ENCODE measurements at regions not wholly inside any gene's neighbourhood (a gene's known extent, or its start where the extent isn't known, plus 50 kb on each side); places are given as distances from the start of the nearest gene placed in this dataset.

DNA sequence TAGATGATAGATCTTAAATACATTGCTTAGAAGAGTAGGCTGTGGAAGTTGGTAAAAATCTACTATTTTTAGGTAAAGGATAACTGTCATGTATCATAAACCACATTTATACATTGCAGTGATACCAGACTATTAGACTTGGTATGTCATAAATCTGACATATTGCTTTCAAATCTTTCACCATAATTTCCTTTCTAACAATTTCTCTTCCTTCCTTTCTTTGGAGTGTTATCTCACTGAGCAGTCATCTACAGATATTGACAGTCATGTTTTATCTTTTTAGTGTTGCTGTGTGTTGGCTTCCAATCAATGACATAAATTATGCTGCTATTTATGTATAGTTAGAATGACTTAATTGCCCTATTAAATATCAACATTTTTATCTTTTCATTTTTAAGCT lies 588.7 kb downstream of the TUSC7 start:
- Mint-ChIP-seq H3K4me1 (no peaks in the 10 kb centered on the region), H3K4me3 (no peak overlapping the region), H3K36me3 (ENCODE audit: low read depth) (no peaks in the 10 kb centered on the region), H3K27ac (no peak overlapping the region), H3K27me3 (no peaks in the 10 kb centered on the region)
- DNase-seq, result no peak
- no peaks in the 10 kb centered on the region for H3K9me3 ChIP-seq (ENCODE audit: control insufficient read depth, low read length, poor library complexity, severe bottlenecking)
- no peak for ATAC-seq

DNA sequence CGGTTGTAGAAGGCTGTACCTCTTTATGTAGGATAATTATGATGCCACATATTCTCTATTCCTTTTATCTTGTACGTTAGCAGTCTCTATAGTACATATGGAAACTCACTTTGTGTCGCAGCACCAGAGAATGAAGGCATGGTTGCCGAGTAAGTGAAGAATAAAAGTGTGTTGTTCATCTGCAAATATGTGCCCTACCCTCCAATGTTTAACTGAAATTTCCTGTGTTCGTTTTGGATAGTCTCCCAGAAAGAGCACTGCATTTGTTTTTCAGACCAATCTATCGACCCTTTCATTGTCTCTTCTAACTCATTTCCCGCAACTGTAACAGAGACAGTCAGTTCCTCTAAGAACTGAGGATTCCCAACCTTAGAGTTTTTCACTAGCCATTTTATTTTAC lies 592.8 kb downstream of the TUSC7 start:
- ATAC-seq (no peak), DNase-seq (no peak)
- H3K4me3 Mint-ChIP-seq, result no peak overlapping the region
- no peaks in the 10 kb centered on the region for H3K36me3 Mint-ChIP-seq (ENCODE audit: low read depth)
- no peak overlapping the region for H3K27ac Mint-ChIP-seq
- no peaks in the 10 kb centered on the region for H3K9me3 ChIP-seq (ENCODE audit: control insufficient read depth, low read length, poor library complexity, severe bottlenecking)
- no peaks in the 10 kb centered on the region for H3K4me1 Mint-ChIP-seq
- no peaks in the 10 kb centered on the region for H3K27me3 Mint-ChIP-seq

DNA sequence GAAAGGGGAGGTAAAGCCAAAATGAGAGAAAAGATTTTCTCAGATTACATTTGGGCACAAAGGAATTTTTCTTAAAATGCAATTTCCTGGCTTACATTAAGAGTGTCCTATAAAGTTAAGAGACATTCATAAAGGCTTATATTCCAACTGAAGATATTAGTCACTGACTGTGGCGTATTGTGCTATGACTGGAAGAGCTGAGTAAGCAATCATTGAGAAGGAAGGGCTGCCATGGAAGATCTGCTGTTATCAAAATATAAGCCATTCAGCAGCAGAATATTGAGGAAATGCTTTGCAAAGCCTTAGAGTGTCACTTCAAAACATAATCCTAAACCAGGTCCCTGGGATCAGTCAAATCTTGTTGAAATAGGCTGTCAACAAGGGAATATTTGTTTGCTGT lies 593.9 kb downstream of the TUSC7 start:
- no peak overlapping the region for H3K4me3 Mint-ChIP-seq
- no peaks in the 10 kb centered on the region for H3K9me3 ChIP-seq (ENCODE audit: control insufficient read depth, low read length, poor library complexity, severe bottlenecking)
- no peaks in the 10 kb centered on the region for H3K4me1 Mint-ChIP-seq
- H3K27ac Mint-ChIP-seq, result no peak overlapping the region
- H3K27me3 Mint-ChIP-seq, result no peaks in the 10 kb centered on the region
- no peak for DNase-seq
- no peaks in the 10 kb centered on the region for H3K36me3 Mint-ChIP-seq (ENCODE audit: low read depth)
- ATAC-seq, result no peak

DNA sequence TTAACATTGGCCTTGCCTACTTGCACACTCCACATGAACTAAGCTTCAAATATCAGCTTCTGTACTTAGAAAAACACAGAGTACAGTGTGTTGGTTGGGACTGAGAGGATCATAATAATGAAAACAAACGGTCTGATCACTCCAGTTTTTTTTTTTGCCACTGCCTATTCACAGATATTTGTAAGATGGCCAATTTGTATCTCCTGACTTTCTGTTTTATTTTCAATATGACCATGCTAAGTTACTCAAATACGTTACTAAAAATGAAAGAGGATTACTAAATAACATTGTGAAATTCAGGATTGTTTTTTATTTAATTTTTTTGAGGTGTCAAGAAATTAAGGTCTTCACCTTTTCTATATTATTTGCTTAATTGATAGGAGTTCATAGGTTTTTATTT lies 595.1 kb downstream of the TUSC7 start:
- Mint-ChIP-seq H3K36me3 (ENCODE audit: low read depth) (no peaks in the 10 kb centered on the region), H3K27ac (no peak overlapping the region), H3K27me3 (no peaks in the 10 kb centered on the region), H3K4me3 (no peak overlapping the region), H3K4me1 (no peaks in the 10 kb centered on the region)
- ATAC-seq (no peak), DNase-seq (no peak)
- no peaks in the 10 kb centered on the region for H3K9me3 ChIP-seq (ENCODE audit: control insufficient read depth, low read length, poor library complexity, severe bottlenecking)

DNA sequence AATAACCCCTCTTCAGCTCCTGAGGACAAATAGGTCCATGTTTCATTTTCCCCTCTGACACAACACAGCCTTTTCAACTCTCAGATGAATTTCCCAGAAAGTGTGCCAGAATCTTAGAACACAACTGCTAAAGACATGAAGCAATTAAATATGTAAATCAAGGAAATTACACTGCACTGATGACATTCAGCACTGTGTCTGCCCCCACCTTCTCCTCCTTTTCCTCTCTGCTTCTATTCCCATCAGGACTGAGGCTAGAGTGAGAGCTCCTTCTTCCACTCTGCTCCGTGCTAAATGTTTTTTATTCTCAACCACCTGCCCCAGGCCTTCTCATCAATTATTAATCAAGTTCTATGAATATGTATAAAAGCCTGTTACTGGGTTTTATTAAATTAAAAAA lies 596.1 kb downstream of the TUSC7 start:
- Mint-ChIP-seq H3K27me3 (no peaks in the 10 kb centered on the region), H3K4me3 (no peak overlapping the region), H3K27ac (no peak overlapping the region), H3K36me3 (ENCODE audit: low read depth) (no peaks in the 10 kb centered on the region), H3K4me1 (no peaks in the 10 kb centered on the region)
- DNase-seq (no peak), ATAC-seq (no peak)
- H3K9me3 ChIP-seq (ENCODE audit: control insufficient read depth, low read length, poor library complexity, severe bottlenecking), result no peaks in the 10 kb centered on the region

DNA sequence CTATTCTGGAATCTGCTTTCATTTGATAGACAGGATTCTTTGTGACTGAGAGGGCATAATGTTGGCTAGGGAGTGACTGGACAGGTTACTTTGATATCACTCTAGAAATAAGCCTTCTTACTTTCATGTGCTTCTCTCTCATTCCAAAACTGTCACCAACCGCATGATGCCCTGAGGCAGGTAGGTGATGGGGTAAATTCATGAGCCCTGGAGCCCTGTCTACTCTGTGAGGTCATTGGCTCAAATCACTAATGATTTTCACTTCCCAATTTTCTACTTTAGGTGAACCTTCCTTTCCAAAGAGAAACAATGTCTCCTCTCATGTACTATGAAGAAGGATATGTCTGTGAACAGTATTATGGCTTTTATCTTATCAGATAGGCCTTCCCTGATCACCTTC lies 596.7 kb downstream of the TUSC7 start:
- H3K9me3 ChIP-seq (ENCODE audit: control insufficient read depth, low read length, poor library complexity, severe bottlenecking), result no peaks in the 10 kb centered on the region
- H3K4me3 Mint-ChIP-seq, result no peak overlapping the region
- no peak for ATAC-seq
- no peak overlapping the region for H3K27ac Mint-ChIP-seq
- no peaks in the 10 kb centered on the region for H3K27me3 Mint-ChIP-seq
- no peak for DNase-seq
- H3K4me1 Mint-ChIP-seq, result no peaks in the 10 kb centered on the region
- no peaks in the 10 kb centered on the region for H3K36me3 Mint-ChIP-seq (ENCODE audit: low read depth)

DNA sequence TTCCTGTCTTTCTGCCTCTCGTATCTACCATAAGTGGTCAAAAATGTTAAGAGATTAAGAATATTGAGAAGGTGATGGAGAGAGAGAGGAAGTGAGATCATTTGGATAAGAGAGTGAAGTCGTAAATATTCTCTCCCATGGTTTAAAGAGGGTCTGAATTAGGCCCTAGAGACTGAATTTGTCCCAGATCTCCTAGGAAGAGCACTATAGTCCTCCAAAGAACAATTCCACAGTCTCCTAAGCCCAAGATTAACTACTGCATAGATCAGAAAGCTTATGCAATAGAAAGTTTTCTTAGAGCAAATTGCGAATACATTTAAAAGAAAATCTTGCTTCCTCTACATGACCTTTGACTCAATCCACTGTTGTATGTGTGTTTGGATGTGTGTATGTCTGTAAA lies 598.8 kb downstream of the TUSC7 start:
- Mint-ChIP-seq H3K27me3 (no peaks in the 10 kb centered on the region), H3K4me3 (no peak overlapping the region), H3K4me1 (no peaks in the 10 kb centered on the region), H3K36me3 (ENCODE audit: low read depth) (no peaks in the 10 kb centered on the region), H3K27ac (no peak overlapping the region)
- no peaks in the 10 kb centered on the region for H3K9me3 ChIP-seq (ENCODE audit: control insufficient read depth, low read length, poor library complexity, severe bottlenecking)
- DNase-seq, result no peak
- ATAC-seq, result no peak

DNA sequence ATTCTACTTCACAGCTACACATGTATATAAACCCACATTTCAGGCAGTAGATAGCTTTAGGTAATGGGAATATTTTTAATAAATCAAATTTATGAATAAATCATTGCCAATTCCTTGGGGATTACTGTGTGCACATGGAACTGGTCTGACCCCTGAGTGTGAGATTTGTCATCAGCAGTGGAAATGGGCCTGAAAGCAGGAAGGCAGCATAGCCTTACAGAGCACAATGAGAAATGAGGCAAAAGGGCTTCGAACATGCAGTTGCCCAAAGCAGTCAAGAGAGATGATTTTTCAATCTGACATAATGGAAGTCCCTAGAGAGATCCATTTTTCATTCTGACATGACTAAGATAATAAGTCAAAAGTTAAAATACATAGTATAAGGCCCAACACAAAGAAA lies 599.2 kb downstream of the TUSC7 start:
- no peaks in the 10 kb centered on the region for H3K4me1 Mint-ChIP-seq
- H3K36me3 Mint-ChIP-seq (ENCODE audit: low read depth), result no peaks in the 10 kb centered on the region
- ATAC-seq (no peak), DNase-seq (no peak)
- H3K27me3 Mint-ChIP-seq, result no peaks in the 10 kb centered on the region
- no peak overlapping the region for H3K27ac Mint-ChIP-seq
- no peak overlapping the region for H3K4me3 Mint-ChIP-seq
- H3K9me3 ChIP-seq (ENCODE audit: control insufficient read depth, low read length, poor library complexity, severe bottlenecking), result no peaks in the 10 kb centered on the region

DNA sequence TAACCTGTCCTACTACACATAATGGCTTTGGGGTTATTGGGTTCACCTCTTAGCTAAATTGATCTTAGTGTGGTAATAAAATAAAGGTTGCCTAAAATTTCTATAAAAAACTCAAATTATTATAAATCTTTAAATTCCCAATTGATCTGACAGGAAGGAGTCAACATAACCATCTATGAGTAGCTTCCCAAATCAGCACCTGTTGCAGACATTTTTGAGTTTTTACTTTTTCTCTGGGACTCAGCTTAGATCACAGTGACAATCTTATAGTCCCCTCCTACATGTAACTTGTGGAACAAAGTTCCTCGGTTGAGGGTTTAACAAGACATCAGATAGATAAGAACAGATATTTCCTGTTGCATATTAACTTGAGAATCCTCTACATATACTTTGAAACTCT lies 601.0 kb downstream of the TUSC7 start:
- Mint-ChIP-seq H3K27ac (no peak overlapping the region), H3K36me3 (ENCODE audit: low read depth) (no peaks in the 10 kb centered on the region), H3K4me1 (no peaks in the 10 kb centered on the region), H3K4me3 (no peak overlapping the region), H3K27me3 (no peaks in the 10 kb centered on the region)
- no peaks in the 10 kb centered on the region for H3K9me3 ChIP-seq (ENCODE audit: control insufficient read depth, low read length, poor library complexity, severe bottlenecking)
- DNase-seq, result no peak
- ATAC-seq, result no peak

DNA sequence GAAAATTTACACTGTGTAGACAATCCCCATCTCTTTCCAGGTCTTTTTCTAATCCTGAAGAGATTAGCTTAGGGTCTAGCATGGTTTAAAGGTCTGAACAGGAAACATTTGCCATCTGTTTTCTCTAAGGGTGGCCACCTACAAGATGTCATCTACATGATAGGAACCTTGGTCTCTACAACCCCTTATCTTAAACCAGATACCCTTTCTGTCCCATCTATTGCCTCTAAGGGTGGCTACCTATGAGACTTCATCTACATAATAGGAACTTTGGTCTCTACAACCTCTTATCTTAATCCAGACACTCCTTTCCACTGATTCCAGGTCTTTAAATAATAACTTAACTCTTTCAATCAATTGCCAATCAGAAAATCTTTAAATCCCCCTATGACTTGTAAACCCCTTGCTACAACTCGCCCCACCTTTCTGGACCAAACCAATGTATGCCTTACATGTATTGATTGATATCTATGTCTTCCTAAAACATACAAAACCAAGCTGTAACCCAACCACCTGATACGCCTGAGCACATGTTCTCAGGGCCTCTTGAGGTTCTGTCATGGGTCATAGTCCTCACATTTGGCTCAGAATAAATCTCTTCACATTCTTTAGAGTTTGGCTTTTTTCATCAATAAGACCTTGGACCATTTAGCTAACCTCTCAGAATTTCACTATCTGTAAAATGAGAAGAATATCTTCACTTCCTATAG lies 605.0 kb downstream of the TUSC7 start:
- no peak overlapping the region for H3K27ac Mint-ChIP-seq
- no peaks in the 10 kb centered on the region for H3K4me1 Mint-ChIP-seq
- H3K36me3 Mint-ChIP-seq (ENCODE audit: low read depth), result no peaks in the 10 kb centered on the region
- no peaks in the 10 kb centered on the region for H3K27me3 Mint-ChIP-seq
- DNase-seq (no peak), ATAC-seq (no peak)
- H3K4me3 Mint-ChIP-seq, result no peak overlapping the region
- no peaks in the 10 kb centered on the region for H3K9me3 ChIP-seq (ENCODE audit: control insufficient read depth, low read length, poor library complexity, severe bottlenecking)

DNA sequence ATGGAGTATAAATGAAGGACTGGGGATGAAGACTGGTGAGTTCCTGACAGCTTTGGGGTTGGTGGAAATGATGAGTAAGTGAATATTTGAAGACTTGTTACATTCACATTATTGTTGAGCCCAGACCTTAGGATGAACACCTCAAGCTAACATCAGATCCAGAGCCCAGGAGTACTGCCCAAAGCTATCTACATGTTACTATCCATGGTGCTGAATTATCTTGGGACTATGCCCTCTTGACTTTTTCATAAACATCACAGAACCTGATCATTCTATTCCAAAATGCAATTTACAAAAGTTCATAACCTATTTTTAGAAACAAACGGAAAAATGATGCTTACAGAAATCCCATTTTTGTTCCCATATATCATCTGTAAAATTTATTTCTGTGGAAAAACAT lies 613.3 kb downstream of the TUSC7 start:
- no peak overlapping the region for H3K4me3 Mint-ChIP-seq
- no peak overlapping the region for H3K27ac Mint-ChIP-seq
- ATAC-seq, result no peak
- no peak for DNase-seq
- H3K4me1 Mint-ChIP-seq, result no peaks in the 10 kb centered on the region
- no peaks in the 10 kb centered on the region for H3K27me3 Mint-ChIP-seq
- H3K36me3 Mint-ChIP-seq (ENCODE audit: low read depth), result no peaks in the 10 kb centered on the region
- H3K9me3 ChIP-seq (ENCODE audit: control insufficient read depth, low read length, poor library complexity, severe bottlenecking), result no peaks in the 10 kb centered on the region

DNA sequence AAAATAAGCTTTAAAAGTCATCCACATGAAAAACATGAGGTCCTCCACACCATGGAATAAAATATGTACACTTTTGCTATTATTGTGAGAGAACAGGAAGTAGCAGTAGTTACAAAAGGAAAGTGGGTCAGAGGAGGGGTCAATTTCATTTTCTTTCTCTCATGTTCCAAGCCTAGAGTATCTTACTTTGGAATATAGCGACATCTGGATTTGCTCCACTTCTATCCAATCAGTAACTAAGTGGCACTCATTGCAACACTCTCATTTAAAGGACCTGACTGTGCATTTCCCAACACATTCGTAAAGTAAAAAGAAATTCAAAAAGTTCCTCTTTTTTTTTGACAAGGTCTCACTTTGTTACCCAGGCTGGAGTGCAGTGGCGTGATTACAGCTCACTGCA lies 637.3 kb downstream of the TUSC7 start:
- Mint-ChIP-seq H3K4me1 (no peaks in the 10 kb centered on the region), H3K27ac (no peak overlapping the region), H3K36me3 (ENCODE audit: low read depth) (no peaks in the 10 kb centered on the region), H3K4me3 (no peak overlapping the region), H3K27me3 (no peaks in the 10 kb centered on the region)
- no peak for DNase-seq
- ATAC-seq, result no peak
- no peaks in the 10 kb centered on the region for H3K9me3 ChIP-seq (ENCODE audit: control insufficient read depth, low read length, poor library complexity, severe bottlenecking)

DNA sequence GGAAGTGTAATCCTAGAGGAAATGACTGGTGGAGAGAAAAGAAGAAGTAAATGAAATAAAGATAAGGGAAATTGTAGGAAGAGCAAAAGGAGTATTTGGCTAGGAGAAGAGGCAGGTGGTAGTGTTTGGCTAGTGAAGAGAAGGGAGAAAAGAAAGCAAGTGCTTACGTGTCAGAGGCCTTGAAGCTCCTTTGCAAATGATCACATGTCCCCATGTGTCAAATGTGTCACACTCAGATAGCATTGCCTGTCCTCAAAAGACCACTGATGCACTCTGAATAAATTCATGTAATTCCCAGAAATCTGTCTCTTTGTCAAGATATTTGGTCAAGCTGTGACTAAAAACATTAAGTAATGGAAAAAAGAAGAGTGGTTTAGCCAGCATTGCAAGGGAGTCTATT lies 639.3 kb downstream of the TUSC7 start:
- no peak for ATAC-seq
- no peak for DNase-seq
- Mint-ChIP-seq H3K27me3 (no peaks in the 10 kb centered on the region), H3K4me3 (no peak overlapping the region), H3K36me3 (ENCODE audit: low read depth) (no peaks in the 10 kb centered on the region), H3K27ac (no peak overlapping the region), H3K4me1 (no peaks in the 10 kb centered on the region)
- H3K9me3 ChIP-seq (ENCODE audit: control insufficient read depth, low read length, poor library complexity, severe bottlenecking), result no peaks in the 10 kb centered on the region

DNA sequence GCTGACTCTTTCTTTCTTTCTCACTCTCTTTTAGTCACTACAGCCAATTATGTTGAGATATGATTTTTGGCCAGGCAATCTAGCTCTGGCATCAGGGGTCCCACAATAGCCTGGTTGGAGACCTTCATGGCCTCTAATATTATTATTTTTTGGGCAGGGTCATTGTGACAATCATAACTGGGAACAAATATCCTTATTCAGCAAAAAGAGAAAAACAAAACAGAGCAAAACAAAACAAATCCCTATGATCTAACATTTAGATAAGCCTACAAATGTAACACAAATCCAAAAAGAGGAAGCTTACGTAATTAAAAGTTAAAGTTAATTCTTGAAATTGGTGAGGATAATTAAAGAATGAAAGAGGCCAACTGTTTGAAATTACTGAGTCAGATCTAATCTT lies 640.0 kb downstream of the TUSC7 start:
- Mint-ChIP-seq H3K4me3 (no peak overlapping the region), H3K36me3 (ENCODE audit: low read depth) (no peaks in the 10 kb centered on the region), H3K4me1 (no peaks in the 10 kb centered on the region), H3K27ac (no peak overlapping the region), H3K27me3 (no peaks in the 10 kb centered on the region)
- DNase-seq, result no peak
- no peak for ATAC-seq
- no peaks in the 10 kb centered on the region for H3K9me3 ChIP-seq (ENCODE audit: control insufficient read depth, low read length, poor library complexity, severe bottlenecking)
